IMR-90 (cell line): ENCODE measurements at regions not wholly inside any gene's neighbourhood (a gene's known extent, or its start where the extent isn't known, plus 50 kb on each side); places are given as distances from the start of the nearest gene placed in this dataset.
A peak's percentile ranks its signal among the peaks of the same experiment; 100 is the strongest.

ENCODE experiments used
- ATAC-seq: fragments of 200-7000 bp; cut with Tn5 transposase; 2 replicates; pipeline ENCODE4 v1.9.1; 2020; ENCODE audit warnings: low read depth, mild to moderate bottlenecking, moderate library complexity
- BruUV-seq: library from RNA; stranded (reverse); fragments of 400-500 nt; replicated peaks from 2 replicates; lab custom pipeline; 2021; lab: Mats Ljungman, UMichigan
- CTCF ChIA-PET: fragments of 300-600 bp; formaldehyde crosslinking; extraction: SDS; loops from one replicate; lab custom pipeline; 2021; ENCODE audit warnings: antibody characterized with exemption; lab: Yijun Ruan, JAX
- POLR2A ChIA-PET: fragments of 300-600 bp; sonication (Branson Sonifier 250); formaldehyde crosslinking; loops from one replicate; lab custom pipeline; 2022; ENCODE audit warnings: antibody characterized with exemption; ENCODE audit not compliant: unreplicated experiment; lab: Charles Lee
- DNase-seq: peaks from one replicate; pipeline ENCODE4 v3.0.0; 2013
- H2AFZ ChIP-seq: replicated peaks from 2 replicates; pipeline ENCODE3; 2013; ENCODE audit warnings: low read length, mild to moderate bottlenecking; ENCODE audit not compliant: poor library complexity
- H2AK5ac ChIP-seq: 2 replicates; pipeline ENCODE4 v1.6.1; 2013; ENCODE audit warnings: low read depth, low read length, inconsistent platforms
- H2AK9ac ChIP-seq: replicated peaks from 2 replicates; pipeline ENCODE3; 2013; ENCODE audit warnings: mild to moderate bottlenecking, low read depth, low read length, moderate library complexity; ENCODE audit not compliant: poor library complexity
- H2BK120ac ChIP-seq: 2 replicates; pipeline ENCODE4 v1.6.1; 2013; ENCODE audit warnings: low read depth, low read length, inconsistent platforms
- H2BK15ac ChIP-seq: 3 replicates; pipeline ENCODE4 v1.6.1; 2013; ENCODE audit warnings: low read depth, low read length, inconsistent platforms
- H2BK20ac ChIP-seq: 2 replicates; pipeline ENCODE4 v1.6.1; 2013; ENCODE audit warnings: low read depth, mild to moderate bottlenecking, inconsistent platforms, low read length, moderate library complexity
- H2BK5ac ChIP-seq: 2 replicates; pipeline ENCODE4 v1.6.1; 2013; ENCODE audit warnings: mild to moderate bottlenecking, low read depth, low read length, inconsistent platforms; ENCODE audit not compliant: poor library complexity, severe bottlenecking
- H3K14ac ChIP-seq: replicated peaks from 2 replicates; pipeline ENCODE4 v1.6.1; 2013; ENCODE audit warnings: low read depth, low read length, inconsistent platforms
- H3K18ac ChIP-seq: 2 replicates; pipeline ENCODE4 v1.6.1; 2013; ENCODE audit warnings: low read depth, low read length, control low read depth
- H3K23ac ChIP-seq: 2 replicates; pipeline ENCODE4 v1.6.1; 2013; ENCODE audit warnings: low read depth, low read length, inconsistent platforms
- H3K27ac ChIP-seq: 2 replicates; pipeline ENCODE4 v1.5.1; 2013; ENCODE audit warnings: mild to moderate bottlenecking, control low read depth, low read length; ENCODE audit not compliant: insufficient read depth
- H3K27me3 ChIP-seq: 2 replicates; pipeline ENCODE4 v1.6.1; 2013; ENCODE audit warnings: low read length; ENCODE audit not compliant: control insufficient read depth, insufficient read depth
- H3K36me3 ChIP-seq: 2 replicates; pipeline ENCODE4 v1.6.1; 2013; ENCODE audit warnings: low read length, mixed read lengths; ENCODE audit not compliant: control insufficient read depth, insufficient read depth
- H3K4ac ChIP-seq: 2 replicates; pipeline ENCODE4 v1.6.1; 2013; ENCODE audit warnings: low read depth, low read length, inconsistent platforms
- H3K4me1 ChIP-seq: 2 replicates; pipeline ENCODE4 v1.6.1; 2013; ENCODE audit warnings: low read length, mixed read lengths; ENCODE audit not compliant: control insufficient read depth, insufficient read depth
- H3K4me2 ChIP-seq: 2 replicates; pipeline ENCODE4 v1.6.1; 2013; ENCODE audit warnings: low read depth, mild to moderate bottlenecking, control low read depth, low read length, moderate library complexity
- H3K4me3 ChIP-seq: 2 replicates; pipeline ENCODE4 v1.5.1; 2013; ENCODE audit warnings: low read depth, mild to moderate bottlenecking, control low read depth, low read length, moderate library complexity; ENCODE audit not compliant: insufficient read depth
- H3K56ac ChIP-seq: 2 replicates; pipeline ENCODE4 v1.6.1; 2013; ENCODE audit warnings: low read length, inconsistent platforms; ENCODE audit not compliant: insufficient read depth; ENCODE audit errors: extremely low read depth
- H3K79me1 ChIP-seq, 2 experiments: 2 replicates each; pipeline ENCODE4 v1.6.1; 2013; ENCODE audit warnings: low read length in 2 of 2, inconsistent platforms in 1 of 2, low read depth in 1 of 2
- H3K9ac ChIP-seq: 2 replicates; pipeline ENCODE4 v1.6.1; 2013; ENCODE audit warnings: low read depth, low read length, control low read depth
- H3K9me1 ChIP-seq: 2 replicates; pipeline ENCODE4 v1.6.1; 2013; ENCODE audit warnings: low read length, inconsistent platforms; ENCODE audit not compliant: insufficient read depth
- H3K9me3 ChIP-seq: 2 replicates; pipeline ENCODE4 v1.6.1; 2013; ENCODE audit warnings: low read length; ENCODE audit not compliant: control insufficient read depth, insufficient read depth
- H4K20me1 ChIP-seq: 2 replicates; pipeline ENCODE4 v1.6.1; 2013; ENCODE audit warnings: low read length, inconsistent platforms; ENCODE audit not compliant: insufficient read depth
- H4K5ac ChIP-seq: 2 replicates; pipeline ENCODE4 v1.6.1; 2013; ENCODE audit warnings: mild to moderate bottlenecking, low read depth, low read length, control low read depth
- H4K8ac ChIP-seq, 2 experiments: 2 replicates each; pipeline ENCODE4 v1.6.1; 2013; ENCODE audit warnings: low read depth in 2 of 2, low read length in 2 of 2, control low read depth in 1 of 2, inconsistent platforms in 1 of 2
- H4K91ac ChIP-seq: 2 replicates; pipeline ENCODE4 v1.6.1; 2013; ENCODE audit warnings: low read depth, low read length, inconsistent platforms; ENCODE audit not compliant: insufficient read depth
- BHLHE40 ChIP-seq: fragments of 150-350 bp; IDR thresholded peaks from 2 replicates; pipeline ENCODE4 v1.6.1; 2016; ENCODE audit warnings: mild to moderate bottlenecking, low read depth, low read length
- CHD1 ChIP-seq: IDR thresholded peaks from 2 replicates; pipeline ENCODE4 v1.6.1; 2012; ENCODE audit warnings: low read depth, low read length, improper control_type of control experiment
- CTCF ChIP-seq: conservative IDR thresholded peaks from 2 replicates; pipeline ENCODE4 v1.5.1; 2012; ENCODE audit warnings: mild to moderate bottlenecking, low read depth, low read length, improper control_type of control experiment
- MAFK ChIP-seq: IDR thresholded peaks from 2 replicates; pipeline ENCODE4 v1.6.1; 2012; ENCODE audit warnings: low read depth, low read length, improper control_type of control experiment
- MAZ ChIP-seq: IDR thresholded peaks from 2 replicates; pipeline ENCODE4 v1.6.1; 2012; ENCODE audit warnings: low read depth, mild to moderate bottlenecking, low read length, improper control_type of control experiment, moderate library complexity, borderline replicate concordance
- MXI1 ChIP-seq: IDR thresholded peaks from 2 replicates; pipeline ENCODE4 v1.6.1; 2012; ENCODE audit warnings: low read depth, mild to moderate bottlenecking, low read length, moderate library complexity, borderline replicate concordance
- POLR2A ChIP-seq: IDR thresholded peaks from 2 replicates; pipeline ENCODE4 v1.6.1; 2012; ENCODE audit warnings: mild to moderate bottlenecking, low read depth, low read length
- RAD21 ChIP-seq: IDR thresholded peaks from 2 replicates; pipeline ENCODE4 v1.6.1; 2012; ENCODE audit warnings: low read length, improper control_type of control experiment
- RCOR1 ChIP-seq: IDR thresholded peaks from 2 replicates; pipeline ENCODE4 v1.6.1; 2012; ENCODE audit warnings: mild to moderate bottlenecking, low read length, improper control_type of control experiment; ENCODE audit not compliant: insufficient replicate concordance
- RFX5 ChIP-seq: IDR thresholded peaks from 2 replicates; pipeline ENCODE4 v1.8.0; 2012; ENCODE audit warnings: low read depth, mild to moderate bottlenecking, low read length, moderate library complexity
- SMC3 ChIP-seq: fragments of 150-350 bp; IDR thresholded peaks from 2 replicates; pipeline ENCODE4 v1.6.1; 2016; ENCODE audit warnings: low read depth, mild to moderate bottlenecking, antibody characterized with exemption, low read length, moderate library complexity
- WGBS, 2 experiments: methylation state at CpG; one replicate each; pipeline versions ENCODE4 v1.1.5 to v1.1.7; 2013; ENCODE audit warnings: missing lambda C conversion rate in 2 of 2; ENCODE audit not compliant: insufficient read length in 1 of 2; ENCODE audit errors: extremely low coverage in 2 of 2; 5-methylcytosine and 5-hydroxymethylcytosine counted together
- dilution Hi-C: fragments of 300-500 bp; cut with HindIII; formaldehyde crosslinking; loops from one replicate; pipeline ENCODE4 v1.14.3; 2018; ENCODE audit warnings: low sequenced_read_pairs; ENCODE audit not compliant: unreplicated experiment
- in situ Hi-C: fragments of 300-500 bp; cut with MboI; formaldehyde crosslinking; loops from 3 replicates; pipeline ENCODE4 v1.14.3; 2019; ENCODE audit warnings: low sequenced_read_pairs, inconsistent platforms, mixed read lengths
- intact Hi-C: fragments of 100-400 bp; cut with micrococcal nuclease; formaldehyde crosslinking; loops from 2 replicates; pipeline ENCODE4 v1.10.0; 2022

DNA sequence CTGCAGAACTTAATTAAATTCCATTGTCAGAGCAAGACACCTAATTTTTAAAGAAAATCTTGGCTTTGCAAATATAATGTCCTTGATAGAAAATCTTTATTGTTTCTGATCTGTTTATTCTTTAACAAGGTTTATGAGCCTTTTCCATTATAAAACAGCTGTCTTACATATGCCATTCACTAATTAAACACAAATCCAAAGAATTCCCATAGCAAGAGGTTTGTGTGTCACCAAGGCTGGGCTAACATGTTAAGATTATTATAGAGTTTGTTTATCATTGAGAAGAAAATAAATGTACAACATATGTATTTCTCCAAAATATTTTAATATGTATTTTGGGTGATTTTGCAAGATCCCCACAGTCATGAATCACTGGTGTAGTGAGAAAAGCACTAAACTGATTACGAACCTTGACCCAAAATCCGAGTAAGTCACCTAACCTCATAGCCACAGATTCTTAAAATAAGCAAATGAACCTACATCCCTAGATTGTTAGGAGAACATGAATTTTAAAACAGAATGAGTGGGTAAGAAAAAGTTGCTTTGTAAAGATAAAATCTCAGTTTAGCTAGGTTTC, 694.8 kb upstream of the INTU start:
- Histone ChIP-seq H3K9me1 (no peaks in the 10 kb centered on the region), H2AK9ac (no peak overlapping the region), H3K27ac (peak overlapping the region; percentile 47; the same call in 1 of the 2 replicates), H2BK20ac (peak overlapping the region; percentile 57; the same call in 1 of the 2 replicates), H3K79me1 (no peaks in the 10 kb centered on the region), H4K5ac (peak overlapping the region; percentile 26; the same call in 1 of the 2 replicates), H2AFZ (no peak overlapping the region), H4K91ac (no peak overlapping the region; the same call in 1 of the 2 replicates), H2AK5ac (no peak overlapping the region), H3K4ac (peak overlapping the region; percentile 6; the same call in 1 of the 2 replicates), H2BK120ac (peak overlapping the region; percentile 90), H3K9me3 (no peaks in the 10 kb centered on the region), H3K27me3 (no peaks in the 10 kb centered on the region), H3K4me1 (peaks cover 4% of the 10 kb centered on the region), H3K36me3 (no peaks in the 10 kb centered on the region), H3K14ac (peak overlapping the region; percentile 55; the same call in 1 of the 2 replicates), H3K23ac (peak overlapping the region; percentile 76; the same call in 1 of the 2 replicates), H3K4me3 (no peak overlapping the region), H3K4me2 (no peak overlapping the region), H2BK15ac (no peak overlapping the region; the same call in 2 of the 3 replicates), H2BK5ac (peak overlapping the region; percentile 70), H3K56ac (peak overlapping the region; percentile 20; the same call in 1 of the 2 replicates), H4K8ac (peak overlapping the region in 1 of 2 experiments; percentile 47; a peak in 1 of 4 replicates), H3K9ac (no peak overlapping the region), H3K18ac (peak overlapping the region; percentile 82), H4K20me1 (no peaks in the 10 kb centered on the region)
- TF ChIP-seq MAZ (no peak), CTCF (no peak), MXI1 (no peak), RAD21 (no peak), MAFK (no peak), POLR2A (no peak), RFX5 (no peak), SMC3 (no peak), RCOR1 (no peak), CHD1 (no peak), BHLHE40 (no peak)
- ChIA-PET CTCF (no interaction called here), POLR2A (no interaction called here)
- intact Hi-C loops (no loop called here), in situ Hi-C loops (no loop called here), dilution Hi-C loops (no loop called here)
- DNase-seq (peak; percentile 33), ATAC-seq (no peak)
- WGBS, 2 experiments = no CpG with 5 or more reads among the region's 2 CpGs
- no TSS peak for BruUV-seq
